GM21723 (cell line): ENCODE measurements at regions not wholly inside any gene's neighbourhood (a gene's known extent, or its start where the extent isn't known, plus 50 kb on each side); places are given as distances from the start of the nearest gene placed in this dataset.
"Not testable (repeated sequence)": the region's sequence is repeated elsewhere in the genome, so short reads cannot be mapped to it uniquely, and the experiment has no call there.

ENCODE experiments used
- ATAC-seq: cut with Tn5 transposase; IDR thresholded peaks from one replicate; pipeline ENCODE4 v1.9.1; 2021; ENCODE audit warnings: mild to moderate bottlenecking, moderate library complexity; ENCODE audit not compliant: unreplicated experiment

GRCh38 chr10:6986927-6987326 lies 406.9 kb upstream of the PRKCQ start:
- no peak for ATAC-seq

GRCh38 chr10:6985644-6986043 lies 405.6 kb upstream of the PRKCQ start:
- ATAC-seq, result no peak

GRCh38 chr10:6984971-6985370 lies 404.9 kb upstream of the PRKCQ start:
- ATAC-seq, result no peak

- not testable (repeated sequence) for ATAC-seq
These were observed 403.9 kb upstream of the PRKCQ start for GRCh38 chr10:6984016-6984415.

GRCh38 chr10:6980353-6980752 lies 400.3 kb upstream of the PRKCQ start:
- no peak for ATAC-seq

GRCh38 chr10:6979371-6979770 lies 399.3 kb upstream of the PRKCQ start:
- ATAC-seq, result no peak

GRCh38 chr10:6978187-6978627 lies 398.1 kb upstream of the PRKCQ start:
- ATAC-seq, result no peak

- ATAC-seq, result no peak
These were observed 397.5 kb upstream of the PRKCQ start for GRCh38 chr10:6977398-6978186.

GRCh38 chr10:6973899-6974298 lies 393.8 kb upstream of the PRKCQ start:
- no peak for ATAC-seq

GRCh38 chr10:6972226-6972625 lies 392.1 kb upstream of the PRKCQ start:
- ATAC-seq, result no peak

- ATAC-seq, result no peak
These were observed 389.6 kb upstream of the PRKCQ start for GRCh38 chr10:6969659-6970058.

- ATAC-seq, result no peak
These were observed 384.5 kb upstream of the PRKCQ start for GRCh38 chr10:6964543-6964942.

- no peak for ATAC-seq
These were observed 382.5 kb upstream of the PRKCQ start for GRCh38 chr10:6962576-6962975.

GRCh38 chr10:6958711-6959110 lies 378.6 kb upstream of the PRKCQ start:
- no peak for ATAC-seq

- ATAC-seq, result no peak
These were observed 378.2 kb upstream of the PRKCQ start for GRCh38 chr10:6958254-6958653.

GRCh38 chr10:6957851-6958250 lies 377.8 kb upstream of the PRKCQ start:
- ATAC-seq, result no peak

- no peak for ATAC-seq
These were observed 376.5 kb upstream of the PRKCQ start for GRCh38 chr10:6956562-6956961.

GRCh38 chr10:6953271-6953801 lies 373.3 kb upstream of the PRKCQ start:
- no peak for ATAC-seq

GRCh38 chr10:6951732-6952131 lies 371.7 kb upstream of the PRKCQ start:
- no peak for ATAC-seq

GRCh38 chr10:6950133-6950532 lies 370.1 kb upstream of the PRKCQ start:
- no peak for ATAC-seq

GRCh38 chr10:6944436-6944835 lies 364.4 kb upstream of the PRKCQ start:
- ATAC-seq, result no peak

- no peak for ATAC-seq
These were observed 358.3 kb upstream of the PRKCQ start for GRCh38 chr10:6938384-6938783.

GRCh38 chr10:6936931-6937330 lies 356.9 kb upstream of the PRKCQ start:
- ATAC-seq, result no peak
